Lower lobe of right lung (tissue), 2 donors: ENCODE measurements at regions not wholly inside any gene's neighbourhood (a gene's known extent, or its start where the extent isn't known, plus 50 kb on each side); places are given as distances from the start of the nearest gene placed in this dataset.

Experiments used
- ATAC-seq, 2 donors: fragments of 200-7000 bp; cut with Tn5 transposase; one replicate each; pipeline ENCODE4 v1.9.1; 2020 to 2022; ENCODE audit warnings: mild to moderate bottlenecking in 2 of 2, moderate library complexity in 2 of 2
- DNase-seq: peaks from one replicate; pipeline ENCODE4 v3.0.0-alpha.2; 2020
- H3K27ac ChIP-seq: fragments of 200-600 bp; one replicate; pipeline ENCODE4 v1.8.0; 2022
- H3K27me3 ChIP-seq: fragments of 200-600 bp; one replicate; pipeline ENCODE4 v1.8.0; 2022; ENCODE audit warnings: low read depth
- H3K36me3 ChIP-seq: fragments of 200-600 bp; one replicate; pipeline ENCODE4 v1.8.0; 2022; ENCODE audit warnings: mild to moderate bottlenecking
- H3K4me1 ChIP-seq: fragments of 200-600 bp; one replicate; pipeline ENCODE4 v1.8.0; 2022
- H3K4me3 ChIP-seq: fragments of 200-600 bp; one replicate; pipeline ENCODE4 v1.8.0; 2022; ENCODE audit warnings: mild to moderate bottlenecking
- H3K9me3 ChIP-seq: fragments of 200-600 bp; one replicate; pipeline ENCODE4 v1.8.0; 2022
- intact Hi-C: fragments of 100-400 bp; cut with DNase I; formaldehyde crosslinking; loops from one replicate; pipeline ENCODE4 v1.11.0; 2022
- TF ChIP-seq, protein P1 (sequence below): fragments of 200-600 bp; IDR thresholded peaks from one replicate; pipeline ENCODE4 v1.8.0; 2022; ENCODE audit warnings: antibody characterized with exemption, mild to moderate bottlenecking
- donor health status: DM: no; HTN: yes; CAD: no; lungs with severe emphysema.

DNA sequence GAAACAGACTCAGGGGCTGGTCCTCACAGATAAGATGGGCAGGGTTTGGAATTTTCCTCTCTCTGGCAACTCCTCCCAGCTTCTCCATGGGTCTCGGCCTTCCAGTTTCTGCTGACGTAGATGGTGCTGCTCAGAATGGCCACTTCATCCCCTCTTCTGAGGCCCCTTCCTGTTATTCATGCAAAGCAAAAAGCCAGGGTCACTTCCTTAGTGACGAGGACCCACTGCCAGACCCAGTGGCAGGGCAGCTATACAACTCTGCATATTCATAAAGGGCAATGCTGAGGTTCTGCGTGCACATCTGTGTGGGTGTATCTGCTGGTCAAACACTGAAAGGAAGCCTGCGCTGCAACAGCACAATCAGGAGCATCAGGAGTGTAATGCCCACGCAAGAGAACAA, 108.8 kb downstream of the WSCD1 start:
- ATAC-seq = peak in 1 of 2 donors; percentile 18
- Histone ChIP-seq H3K4me3 (no peak overlapping the region), H3K27me3 (no peaks in the 10 kb centered on the region), H3K36me3 (no peaks in the 10 kb centered on the region), H3K4me1 (no peaks in the 10 kb centered on the region), H3K27ac (no peak overlapping the region), H3K9me3 (no peaks in the 10 kb centered on the region)
- no peak for DNase-seq
- intact Hi-C loops = no loop called here
- TF ChIP-seq, protein P1, sequence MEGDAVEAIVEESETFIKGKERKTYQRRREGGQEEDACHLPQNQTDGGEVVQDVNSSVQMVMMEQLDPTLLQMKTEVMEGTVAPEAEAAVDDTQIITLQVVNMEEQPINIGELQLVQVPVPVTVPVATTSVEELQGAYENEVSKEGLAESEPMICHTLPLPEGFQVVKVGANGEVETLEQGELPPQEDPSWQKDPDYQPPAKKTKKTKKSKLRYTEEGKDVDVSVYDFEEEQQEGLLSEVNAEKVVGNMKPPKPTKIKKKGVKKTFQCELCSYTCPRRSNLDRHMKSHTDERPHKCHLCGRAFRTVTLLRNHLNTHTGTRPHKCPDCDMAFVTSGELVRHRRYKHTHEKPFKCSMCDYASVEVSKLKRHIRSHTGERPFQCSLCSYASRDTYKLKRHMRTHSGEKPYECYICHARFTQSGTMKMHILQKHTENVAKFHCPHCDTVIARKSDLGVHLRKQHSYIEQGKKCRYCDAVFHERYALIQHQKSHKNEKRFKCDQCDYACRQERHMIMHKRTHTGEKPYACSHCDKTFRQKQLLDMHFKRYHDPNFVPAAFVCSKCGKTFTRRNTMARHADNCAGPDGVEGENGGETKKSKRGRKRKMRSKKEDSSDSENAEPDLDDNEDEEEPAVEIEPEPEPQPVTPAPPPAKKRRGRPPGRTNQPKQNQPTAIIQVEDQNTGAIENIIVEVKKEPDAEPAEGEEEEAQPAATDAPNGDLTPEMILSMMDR = no peak

DNA sequence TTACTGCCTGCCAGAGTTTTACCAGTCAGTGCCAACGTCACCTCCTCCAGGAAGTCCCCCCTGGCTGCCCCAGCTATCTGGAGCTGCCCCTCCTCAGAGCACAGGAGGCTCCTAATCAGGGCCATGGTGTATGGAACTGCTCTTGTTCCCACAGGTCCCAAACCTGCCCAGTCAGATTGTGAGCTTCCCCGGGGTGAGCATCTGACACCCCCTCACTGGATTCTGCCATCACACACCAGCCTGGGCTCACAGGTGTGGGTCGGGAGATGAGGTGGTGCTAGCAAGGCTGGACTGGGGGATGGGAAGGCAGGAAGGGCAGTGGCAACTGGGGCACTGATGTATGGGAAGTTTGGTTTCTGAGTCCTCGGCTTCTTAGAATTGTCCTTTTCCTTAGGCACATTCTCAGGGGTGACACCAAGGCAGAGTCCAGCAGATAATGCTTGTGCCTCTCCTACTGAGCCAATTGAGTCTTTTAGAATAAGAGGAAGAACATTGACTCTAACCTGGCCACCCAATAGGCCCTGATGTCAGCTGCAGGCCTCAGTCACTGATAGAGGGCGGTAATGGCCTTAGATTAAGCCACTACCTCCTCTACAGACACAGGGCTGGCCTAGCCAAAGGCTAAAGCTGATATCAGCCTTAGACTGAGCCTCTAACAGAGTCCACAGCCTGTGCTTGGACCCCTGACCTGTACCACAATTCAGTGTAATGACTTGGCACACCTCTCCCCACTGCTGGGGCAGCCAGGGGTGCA, 107.9 kb downstream of the WSCD1 start:
- no peaks in the 10 kb centered on the region for H3K4me1 ChIP-seq
- intact Hi-C loops = no loop called here

More for the DNA sequence above, 107.9 kb downstream of the WSCD1 start:
- no peaks in the 10 kb centered on the region for H3K36me3 ChIP-seq
- no peak overlapping the region for H3K4me3 ChIP-seq
- DNase-seq (no peak), ATAC-seq (no peak)
- TF ChIP-seq, protein P1 = no peak
- H3K27me3 ChIP-seq = no peaks in the 10 kb centered on the region
- no peak overlapping the region for H3K27ac ChIP-seq
- H3K9me3 ChIP-seq = no peaks in the 10 kb centered on the region
